Right ventricle myocardium inferior (tissue), 1 donor: ENCODE measurements at regions not wholly inside any gene's neighbourhood (a gene's known extent, or its start where the extent isn't known, plus 50 kb on each side); places are given as distances from the start of the nearest gene placed in this dataset.
"Not testable (repeated sequence)": the region's sequence is repeated elsewhere in the genome, so short reads cannot be mapped to it uniquely, and the experiment has no call there.

Source experiments
- ATAC-seq: fragments of 200-7000 bp; cut with Tn5 transposase; one replicate; pipeline ENCODE4 v1.9.1; 2020; ENCODE audit warnings: mild to moderate bottlenecking, moderate library complexity
- DNase-seq: peaks from one replicate; pipeline ENCODE4 v3.0.0; 2021; ENCODE audit errors: missing footprints
- intact Hi-C: fragments of 100-400 bp; cut with DNase I; formaldehyde crosslinking; loops from one replicate; pipeline ENCODE4 v1.11.0; 2022
- donor health status: DM: no; HTN: yes; CAD: no; lungs with severe emphysema.

DNA sequence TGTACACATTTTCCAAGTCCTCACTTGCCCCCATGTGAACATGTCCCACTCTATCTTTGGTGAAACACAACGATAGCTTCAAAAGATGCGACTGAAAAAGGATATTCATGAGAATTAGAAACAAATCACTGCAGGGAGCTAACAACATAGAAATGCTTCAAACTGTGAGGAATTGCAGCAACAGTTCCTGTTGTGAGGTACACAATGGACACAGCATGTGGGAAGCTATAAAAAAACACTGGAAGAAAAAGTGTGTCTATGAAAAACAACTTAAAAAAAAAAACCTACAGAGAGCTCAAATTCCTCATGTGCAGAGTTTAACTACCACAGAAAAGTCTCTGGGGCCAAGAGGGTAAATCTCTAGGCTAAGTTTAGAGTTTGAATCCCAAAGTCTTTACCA lies 51.6 kb upstream of the BLTP1 start:
- no peak for ATAC-seq
- intact Hi-C loops: no loop called here
- no peak for DNase-seq

DNA sequence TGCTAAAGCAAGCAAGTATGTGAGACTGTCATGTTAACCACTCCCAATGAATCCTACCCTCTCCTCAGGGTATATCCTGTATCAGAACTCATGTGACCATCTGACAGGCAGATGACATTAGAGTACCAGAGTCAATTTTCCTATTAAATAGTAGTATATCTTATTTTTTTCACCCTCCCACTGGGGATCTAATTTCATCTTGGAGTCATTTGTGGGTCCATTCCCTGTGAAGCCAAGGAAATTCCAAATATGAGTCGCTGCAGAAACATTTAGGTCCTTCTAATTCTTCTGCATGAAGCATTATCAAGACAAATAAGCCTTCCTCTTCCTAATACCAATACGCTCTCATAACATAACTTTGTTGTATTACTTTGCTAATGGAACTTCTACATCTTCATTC lies 52.2 kb upstream of the BLTP1 start:
- DNase-seq (no peak), ATAC-seq (no peak)
- intact Hi-C loops: no loop called here

DNA sequence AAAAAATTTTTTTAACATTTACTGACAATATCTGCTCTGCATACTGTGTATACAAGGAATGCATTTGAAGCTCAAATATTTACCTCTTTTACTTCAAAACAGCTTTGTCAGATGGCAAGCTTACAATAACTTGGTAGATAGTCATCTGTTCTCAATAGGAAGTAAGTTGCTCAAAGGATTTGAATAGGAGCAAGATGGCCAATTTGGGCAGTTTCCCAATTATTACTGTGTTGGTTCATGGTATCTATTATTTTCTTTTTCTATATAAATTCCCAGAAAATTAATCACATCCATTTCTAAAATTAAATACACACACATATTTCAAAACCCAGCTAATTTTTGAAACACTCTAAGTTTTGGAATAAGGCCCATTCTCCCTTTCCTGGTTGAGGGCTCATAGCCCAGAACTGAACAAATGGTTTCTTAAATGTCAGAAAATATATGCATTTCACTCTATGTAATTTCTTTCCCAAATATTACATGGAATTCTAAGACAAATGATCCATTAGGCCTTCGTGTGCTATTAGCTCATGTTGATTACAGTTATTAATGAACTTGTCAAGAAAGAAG lies 60.2 kb upstream of the BLTP1 start:
- intact Hi-C loops: no loop called here
- DNase-seq (no peak), ATAC-seq (no peak)

DNA sequence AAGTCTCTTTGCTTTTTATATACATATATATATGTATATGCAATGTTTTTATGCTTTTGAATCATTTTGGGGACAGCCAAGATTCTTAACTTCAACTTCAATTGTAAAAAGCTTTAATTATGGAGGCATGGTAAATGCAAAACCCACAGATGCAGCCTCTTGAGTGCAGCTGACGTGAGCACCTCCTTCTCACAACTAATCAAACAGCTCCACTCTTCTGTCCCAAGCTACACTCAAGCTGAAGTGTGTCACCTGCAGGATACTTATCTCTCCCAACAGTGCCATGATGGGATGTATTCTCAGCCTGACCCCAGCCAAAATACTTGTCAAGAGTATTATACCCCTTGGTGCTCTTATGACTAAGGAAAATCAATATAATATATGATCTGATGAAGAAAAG lies 60.7 kb upstream of the BLTP1 start:
- no peak for DNase-seq
- intact Hi-C loops: no loop called here
- no peak for ATAC-seq

DNA sequence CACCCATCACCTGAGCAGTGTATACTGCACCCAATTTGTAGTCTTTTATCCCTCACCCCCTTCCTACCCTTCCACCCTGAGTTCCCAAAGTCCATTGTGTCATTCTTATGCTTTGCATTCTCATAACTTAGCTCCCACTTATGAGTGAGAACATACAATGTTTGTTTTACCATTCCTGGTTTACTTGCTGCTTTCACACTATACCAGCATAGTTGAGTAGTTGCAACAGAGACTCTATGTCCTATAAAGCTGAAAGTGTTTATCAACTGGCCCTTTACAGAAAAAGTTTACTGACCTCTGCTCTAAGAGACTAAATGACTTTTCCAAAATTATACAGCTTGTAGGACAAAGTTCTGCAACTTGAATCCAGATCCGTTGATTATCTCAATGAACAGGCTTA lies 61.1 kb upstream of the BLTP1 start:
- no peak for ATAC-seq
- intact Hi-C loops: no loop called here
- DNase-seq: no peak

DNA sequence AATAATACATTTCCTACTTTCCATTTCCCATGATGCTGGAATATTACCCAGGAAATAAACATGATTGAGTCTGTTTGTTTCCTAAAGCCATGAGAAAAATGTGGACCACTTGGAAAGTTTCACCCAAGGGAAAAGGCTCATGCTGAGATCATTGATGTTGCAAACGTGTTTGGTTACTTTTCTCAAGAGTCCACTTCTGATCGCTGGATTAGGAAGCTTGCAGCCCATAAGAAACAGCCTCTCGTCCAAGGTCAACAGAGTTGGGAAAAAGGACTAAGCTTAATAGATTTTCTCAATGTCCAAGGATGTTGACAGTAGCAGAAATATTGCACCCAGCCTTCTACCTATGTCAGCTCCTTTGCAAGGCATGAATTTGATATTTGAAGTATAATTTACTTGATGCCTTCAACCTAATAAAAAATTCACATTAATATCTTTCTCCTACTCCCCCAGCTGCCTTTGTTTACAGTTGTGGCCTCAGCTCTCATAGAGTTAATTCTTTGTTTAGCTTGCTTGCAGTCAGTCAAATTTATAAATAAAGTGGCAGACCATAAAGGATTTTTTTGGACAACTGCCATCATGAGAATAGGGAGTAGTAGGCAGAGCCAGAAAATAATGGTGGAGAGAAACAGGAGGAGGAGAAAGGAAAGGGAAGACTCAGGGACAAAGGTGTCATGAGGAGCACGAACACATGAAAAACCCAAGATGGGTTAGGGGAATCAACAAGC lies 65.6 kb upstream of the BLTP1 start:
- intact Hi-C loops: no loop called here
- ATAC-seq (no peak), DNase-seq (no peak)

DNA sequence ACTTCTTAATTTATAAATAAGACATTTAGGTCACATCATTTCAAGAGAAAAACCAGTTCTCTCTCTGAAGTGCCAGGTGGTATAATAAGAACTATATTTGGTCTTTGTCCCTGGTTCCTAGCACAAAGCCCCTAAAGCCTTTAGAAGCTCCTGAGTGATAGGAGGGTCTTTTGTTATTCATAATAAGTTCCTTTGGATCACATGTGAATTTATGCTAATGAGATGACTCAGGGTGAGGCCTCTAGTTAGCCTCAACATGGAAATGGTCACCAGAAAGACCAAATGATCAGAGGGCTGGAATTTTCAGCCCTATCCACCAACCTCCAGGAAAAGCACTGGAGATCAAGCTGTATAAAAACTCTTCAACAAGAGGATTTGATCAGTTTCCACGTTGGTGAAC lies 68.1 kb upstream of the BLTP1 start:
- ATAC-seq: no peak
- intact Hi-C loops: no loop called here
- DNase-seq: no peak

DNA sequence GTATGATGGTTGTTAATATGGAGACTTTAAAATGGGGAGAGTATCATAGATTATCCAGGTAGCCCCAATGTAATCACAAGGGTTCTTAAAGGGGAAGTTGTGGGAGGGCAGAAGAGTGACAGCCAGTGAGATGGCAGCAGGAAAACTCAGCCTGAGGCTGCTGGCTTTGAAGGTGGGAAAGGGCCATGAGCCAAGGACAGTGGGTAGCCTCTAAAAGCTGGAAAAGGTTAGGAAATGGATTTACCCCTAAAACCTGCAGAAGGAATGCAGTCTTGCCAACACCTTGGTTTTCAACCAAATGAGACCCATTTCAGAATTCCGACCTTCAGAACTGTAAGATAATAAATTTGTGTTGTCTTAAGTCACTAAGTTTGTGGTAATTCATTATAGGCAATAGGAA lies 68.8 kb upstream of the BLTP1 start:
- ATAC-seq: no peak
- intact Hi-C loops: no loop called here
- no peak for DNase-seq

DNA sequence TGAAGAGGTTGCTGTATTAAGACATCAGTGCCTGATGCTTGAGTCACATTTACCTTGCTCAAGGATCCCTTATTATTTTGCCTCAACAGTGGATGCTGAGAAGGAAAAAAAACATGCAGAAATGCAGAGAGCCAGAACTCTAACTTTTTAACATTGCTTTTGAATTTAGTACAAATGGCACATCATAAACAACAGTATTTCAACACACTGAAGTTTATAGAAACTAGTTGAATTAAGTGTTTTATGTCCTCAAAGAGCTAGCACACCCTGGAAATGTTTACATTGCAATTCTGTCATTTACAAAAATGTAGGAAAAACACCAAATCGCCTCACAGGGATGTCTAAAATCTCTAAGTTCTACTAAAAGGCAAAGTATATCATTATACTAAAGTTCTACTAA lies 69.5 kb upstream of the BLTP1 start:
- ATAC-seq (no peak), DNase-seq (no peak)
- intact Hi-C loops: no loop called here

DNA sequence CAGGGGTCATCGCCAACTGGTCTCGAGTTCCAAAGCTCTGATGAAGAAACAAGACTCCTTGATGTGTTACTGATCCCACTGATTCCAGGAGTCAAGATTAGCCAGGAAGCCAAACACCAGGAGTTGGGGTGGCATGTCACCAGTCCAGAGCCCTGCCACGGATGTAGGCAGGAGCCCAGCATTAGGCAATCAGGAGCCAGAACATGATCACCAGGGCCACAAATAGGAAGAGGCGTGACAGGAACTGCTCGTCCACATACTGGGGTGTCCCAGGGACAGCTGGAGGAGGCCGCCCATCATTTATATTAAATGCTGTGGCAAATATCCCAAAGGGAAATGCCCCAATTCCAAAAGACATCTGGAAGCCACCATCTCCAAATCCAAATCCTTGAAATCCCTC lies 74.5 kb upstream of the BLTP1 start:
- intact Hi-C loops, ATAC-seq, DNase-seq: not testable (repeated sequence)

DNA sequence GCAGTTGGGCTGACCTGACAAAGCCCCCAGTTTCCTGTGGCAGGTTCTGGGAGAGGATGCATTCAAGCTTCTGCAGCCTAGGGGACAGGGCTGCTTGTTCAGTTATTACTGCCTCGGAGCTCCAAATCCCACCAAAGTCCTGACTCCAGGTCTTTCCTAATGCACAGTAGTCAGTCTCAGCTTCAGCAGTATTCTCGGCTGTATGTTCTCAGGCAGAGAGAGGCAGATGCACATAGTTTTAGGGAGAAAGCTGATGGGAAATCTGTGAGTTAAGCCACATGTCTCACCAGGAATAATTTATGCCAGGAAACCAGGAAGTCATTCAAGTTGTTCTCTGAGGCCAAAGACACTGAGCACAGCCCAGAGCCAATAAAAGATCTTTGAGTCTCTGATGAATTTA lies 75.3 kb upstream of the BLTP1 start:
- intact Hi-C loops, ATAC-seq, DNase-seq: not testable (repeated sequence)

DNA sequence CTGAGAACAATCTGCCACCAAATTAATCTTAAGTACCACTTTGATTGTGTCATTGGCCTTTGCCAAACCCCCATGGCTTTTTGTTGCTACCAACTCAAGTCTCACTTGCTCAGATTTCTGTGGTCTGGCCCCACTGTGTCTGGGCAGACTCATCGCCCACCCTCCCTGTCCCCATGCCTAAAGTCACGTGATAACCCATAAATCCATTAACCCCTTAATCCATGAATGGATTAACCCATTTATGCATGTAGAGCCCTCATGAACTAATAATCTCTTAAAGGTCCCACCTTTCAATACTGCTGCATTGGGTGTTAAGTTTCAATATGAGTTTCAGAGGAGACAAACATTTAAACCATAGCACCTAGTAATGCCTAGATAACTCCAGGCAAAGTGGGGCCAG lies 78.5 kb upstream of the BLTP1 start:
- DNase-seq (no peak), ATAC-seq (no peak)
- intact Hi-C loops: no loop called here

DNA sequence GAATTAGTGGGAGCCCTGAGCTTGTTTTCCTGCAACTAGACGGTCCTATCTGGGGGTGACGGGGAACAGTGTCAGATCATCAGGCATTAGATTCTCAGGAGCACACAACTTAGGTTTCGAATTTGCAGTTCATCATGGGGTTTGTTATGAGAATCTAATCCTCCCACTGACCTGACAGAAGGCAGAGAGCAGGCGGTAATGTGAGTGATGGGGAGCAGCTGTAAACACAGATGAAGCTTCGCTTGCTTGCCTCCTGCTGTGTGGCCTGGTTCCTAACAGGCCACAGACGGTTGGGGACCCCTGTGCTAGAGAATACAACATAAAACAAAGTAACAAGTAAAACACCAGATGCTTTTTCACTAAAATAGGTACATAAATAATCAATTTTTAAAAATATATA lies 86.2 kb upstream of the BLTP1 start:
- ATAC-seq (no peak), DNase-seq (no peak)
- intact Hi-C loops: no loop called here

DNA sequence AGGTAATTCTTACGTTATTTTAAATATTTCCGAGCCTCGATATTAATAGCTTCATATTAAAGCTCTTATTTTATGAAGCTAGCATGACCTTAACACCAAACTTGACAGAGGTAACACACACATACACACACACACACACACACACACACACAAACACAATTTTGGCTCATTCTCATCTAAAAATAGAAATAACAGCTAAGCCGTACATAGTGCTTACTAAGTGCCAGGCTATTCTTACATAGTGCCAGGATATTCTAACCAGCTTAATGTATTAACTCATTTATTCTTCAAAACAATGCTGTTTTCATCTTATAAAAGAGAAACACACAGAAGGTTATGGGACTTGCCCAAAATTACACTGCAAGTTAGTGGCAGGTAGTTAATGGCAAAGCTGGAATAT lies 87.0 kb upstream of the BLTP1 start:
- DNase-seq (no peak), ATAC-seq (peak; percentile 73)
- intact Hi-C loops: no loop called here

DNA sequence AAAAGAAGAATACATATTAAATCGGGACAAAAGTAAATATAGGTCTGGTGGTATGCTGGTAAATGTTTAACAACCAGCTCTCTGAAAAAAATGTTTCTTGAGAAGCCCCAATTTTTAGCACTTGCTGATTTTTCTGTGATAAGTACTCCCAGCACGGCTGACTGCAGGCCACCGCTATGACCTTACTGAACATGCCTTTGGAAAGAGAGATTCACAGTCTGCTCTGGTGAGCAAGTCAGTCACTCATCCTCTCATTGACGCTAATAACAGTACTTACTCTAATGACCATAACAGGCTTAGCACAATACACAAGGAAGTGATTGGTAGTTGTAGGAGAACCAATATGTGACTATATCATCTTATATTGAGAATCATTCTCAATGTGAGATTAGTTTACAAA lies 98.9 kb upstream of the BLTP1 start:
- ATAC-seq: peak; percentile 55
- no peak for DNase-seq
- intact Hi-C loops: no loop called here

DNA sequence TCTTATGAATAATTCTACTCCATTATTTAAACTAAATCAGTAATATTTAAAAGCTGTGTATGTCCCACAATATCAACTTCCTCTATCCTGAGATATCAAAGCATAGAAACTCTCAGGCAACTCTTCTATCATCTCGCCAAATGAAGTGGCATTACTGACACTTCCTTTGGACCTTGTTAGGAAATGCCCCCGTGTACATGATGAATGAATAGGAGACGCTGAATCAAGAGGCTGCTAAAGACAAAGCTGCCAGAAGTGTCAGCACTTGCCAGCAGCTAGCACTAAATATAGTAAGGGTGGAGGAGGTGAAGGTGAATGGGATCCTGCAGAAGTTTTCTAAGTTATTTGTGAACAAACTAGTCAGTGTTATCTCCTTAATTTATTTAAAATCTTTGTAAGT lies 99.5 kb upstream of the BLTP1 start:
- peak; percentile 96 for ATAC-seq
- DNase-seq: no peak
- intact Hi-C loops: no loop called here

DNA sequence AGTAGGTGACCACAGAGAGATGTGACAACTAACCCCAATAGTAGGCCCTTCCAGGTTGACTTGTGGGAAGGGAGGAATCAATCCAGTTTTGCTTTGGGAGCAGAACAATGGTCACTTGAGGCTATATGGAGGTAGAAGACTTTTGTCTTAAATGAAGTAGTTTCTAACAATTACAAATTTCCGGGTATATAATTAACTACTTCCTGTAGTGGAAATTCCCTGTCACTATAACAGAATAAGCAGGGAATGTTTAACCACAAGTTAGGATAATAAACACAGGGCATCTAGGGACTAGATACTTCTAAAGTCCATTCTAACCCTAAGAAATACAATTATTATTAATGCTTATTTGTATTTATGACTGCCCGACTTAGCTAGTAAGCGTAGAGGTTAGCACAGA lies 99.0 kb upstream of the TRPC3 start:
- intact Hi-C loops: no loop called here
- DNase-seq: no peak
- ATAC-seq: no peak

DNA sequence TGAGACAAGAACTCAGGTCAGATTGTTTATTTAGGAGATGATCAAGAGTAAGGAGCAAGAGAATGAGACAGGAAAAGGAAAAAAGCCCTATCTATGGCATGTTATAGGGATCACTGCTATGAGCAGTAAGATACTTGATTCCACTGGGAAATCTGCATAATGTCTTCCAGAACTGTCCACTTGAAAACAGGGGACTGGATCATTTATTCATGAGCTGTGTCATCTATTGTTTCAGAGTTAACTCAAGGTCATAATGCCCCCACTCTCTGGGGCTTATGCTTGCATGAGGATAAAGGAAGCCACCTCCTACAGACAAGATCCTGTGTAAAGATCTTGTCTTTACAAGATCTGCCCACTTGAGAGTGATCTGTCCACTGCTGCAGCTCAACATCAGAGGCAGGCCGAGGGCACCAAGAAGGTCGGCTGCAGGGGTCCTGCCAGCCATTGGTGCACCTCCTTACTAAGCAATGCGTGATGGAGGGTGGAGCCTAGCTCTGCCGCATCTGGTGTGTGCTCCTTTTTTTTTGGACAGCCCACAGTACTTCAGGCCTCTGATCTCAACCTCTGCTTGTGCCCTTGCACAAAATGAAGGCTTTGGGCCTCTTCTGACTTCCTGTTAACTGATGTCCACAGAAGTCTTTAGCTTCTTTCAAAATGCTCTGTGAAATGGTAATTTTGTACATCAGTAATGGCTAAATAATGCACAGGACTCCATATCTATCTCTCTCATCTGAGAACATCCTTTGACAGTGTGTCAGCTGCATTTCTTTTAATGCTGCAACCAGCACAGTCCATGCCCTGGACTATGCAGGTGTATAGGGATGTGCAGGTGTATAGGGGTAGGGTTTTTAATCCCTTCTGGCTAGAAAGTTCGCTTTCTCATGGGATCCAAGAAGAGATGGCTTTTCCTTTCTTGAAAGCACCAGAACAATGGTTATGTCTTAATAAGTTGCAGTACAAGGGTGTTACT lies 95.9 kb upstream of the TRPC3 start:
- ATAC-seq: no peak
- intact Hi-C loops: no loop called here
- DNase-seq: no peak

DNA sequence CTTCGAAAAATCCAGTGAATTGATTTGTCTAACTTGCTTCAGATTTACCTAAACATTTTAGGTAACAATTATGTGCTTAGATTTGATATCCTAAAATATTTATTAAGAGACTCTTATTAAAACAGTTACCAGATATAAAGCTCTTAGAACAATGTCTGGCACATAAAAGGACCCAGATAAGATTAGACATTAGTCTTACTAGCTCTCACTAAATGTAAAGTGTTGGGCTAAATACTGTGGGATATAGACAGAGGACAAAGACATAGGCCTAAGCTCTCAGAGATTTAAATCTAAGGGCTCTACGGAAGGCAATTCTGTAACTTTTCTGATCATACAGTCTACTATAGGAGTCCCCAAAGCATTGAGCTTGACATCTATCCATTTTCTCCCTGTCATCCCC lies 94.4 kb upstream of the TRPC3 start:
- DNase-seq (no peak), ATAC-seq (no peak)
- intact Hi-C loops: no loop called here

DNA sequence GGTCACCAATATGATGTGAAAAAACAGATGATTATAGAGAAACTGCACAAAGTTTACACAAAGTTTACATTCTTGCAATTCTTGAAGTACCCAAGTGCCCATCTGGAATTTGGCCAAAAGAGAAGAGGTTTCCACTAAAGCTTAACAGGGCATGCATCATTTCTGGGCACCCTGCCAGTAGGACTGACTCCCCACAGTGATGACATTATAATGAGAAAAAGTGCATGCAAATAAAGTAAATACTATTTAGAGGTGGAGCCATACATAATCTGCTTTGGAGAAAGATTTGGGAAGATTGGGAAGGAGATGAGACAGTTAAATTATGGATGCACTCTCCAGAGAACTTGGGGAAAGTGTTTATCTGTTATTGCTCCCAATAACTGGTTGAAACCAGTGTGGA lies 93.7 kb upstream of the TRPC3 start:
- no peak for DNase-seq
- intact Hi-C loops: no loop called here
- no peak for ATAC-seq
